ENCODE measurements at regions not wholly inside any gene's neighbourhood (a gene's known extent, or its start where the extent isn't known, plus 50 kb on each side); places are given as distances from the start of the nearest gene placed in this dataset.
"Not testable (repeated sequence)": the region's sequence is repeated elsewhere in the genome, so short reads cannot be mapped to it uniquely, and the experiment has no call there.

DNA sequence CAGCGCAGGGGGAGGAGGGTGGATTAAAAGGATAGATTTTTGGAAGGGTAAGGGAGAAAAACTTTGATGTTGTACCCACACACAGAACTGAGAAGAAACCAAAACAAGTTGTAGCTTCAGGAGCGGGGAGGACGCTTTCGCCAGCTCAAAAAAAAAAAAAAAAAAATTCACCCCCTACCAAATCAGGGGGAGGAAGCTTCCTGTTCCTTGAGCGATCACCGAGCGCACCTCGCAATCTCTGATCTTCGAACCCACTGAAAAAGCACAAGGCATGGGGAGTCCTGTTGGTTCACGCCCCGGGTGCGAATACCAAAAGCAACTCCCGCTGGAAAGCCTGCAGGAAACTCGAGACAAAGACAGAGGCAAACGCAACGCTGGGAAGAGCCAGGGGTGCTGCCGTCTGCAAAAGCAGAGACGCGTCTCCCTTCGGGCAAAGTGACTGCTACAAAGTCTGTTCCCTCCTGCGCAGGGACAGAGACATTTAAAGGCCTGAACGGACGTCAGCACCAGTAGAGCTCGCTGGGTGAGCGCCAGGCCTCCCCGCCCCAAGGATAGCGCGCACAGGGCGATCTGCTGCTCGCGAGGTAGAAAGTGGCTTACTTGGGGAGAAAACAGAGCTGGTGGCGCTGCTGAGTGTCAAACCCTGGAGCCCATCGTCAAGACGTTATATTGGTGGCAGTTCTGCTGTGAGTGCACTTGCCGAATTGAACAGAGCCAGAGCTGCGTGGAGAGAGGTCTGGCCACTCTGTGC is 190.4 kb downstream of the USP22 start:
- H3K4me3 ChIP-seq (ENCODE audit: low read length) = no peak overlapping the region
- TF ChIP-seq ZNF274 (IDR thresholded peaks at IDR 0.05; ENCODE audit: low read depth, low read length) = no peak

DNA sequence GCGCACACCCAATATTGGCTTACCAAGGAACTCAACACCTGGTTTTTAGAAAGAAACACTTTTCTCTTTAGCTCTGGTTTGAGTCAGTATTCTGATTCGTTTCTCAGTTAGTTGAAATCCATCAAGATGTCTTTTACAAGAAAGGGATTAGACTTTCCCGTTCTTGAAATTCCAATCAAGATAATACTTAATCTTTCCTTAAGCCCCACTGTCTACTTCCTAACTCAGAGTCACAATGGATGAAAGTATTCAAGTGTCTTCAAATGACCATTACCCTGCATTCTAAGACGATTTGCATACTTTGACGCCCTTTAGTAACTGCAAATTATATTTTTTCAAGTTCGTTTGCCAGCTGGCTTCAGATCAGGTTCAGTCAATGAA is 189.8 kb downstream of the USP22 start:
- no peak for TF ChIP-seq ZNF274 (IDR thresholded peaks at IDR 0.05; ENCODE audit: low read depth, low read length)
- H3K4me3 ChIP-seq (ENCODE audit: low read length) = no peak overlapping the region

DNA sequence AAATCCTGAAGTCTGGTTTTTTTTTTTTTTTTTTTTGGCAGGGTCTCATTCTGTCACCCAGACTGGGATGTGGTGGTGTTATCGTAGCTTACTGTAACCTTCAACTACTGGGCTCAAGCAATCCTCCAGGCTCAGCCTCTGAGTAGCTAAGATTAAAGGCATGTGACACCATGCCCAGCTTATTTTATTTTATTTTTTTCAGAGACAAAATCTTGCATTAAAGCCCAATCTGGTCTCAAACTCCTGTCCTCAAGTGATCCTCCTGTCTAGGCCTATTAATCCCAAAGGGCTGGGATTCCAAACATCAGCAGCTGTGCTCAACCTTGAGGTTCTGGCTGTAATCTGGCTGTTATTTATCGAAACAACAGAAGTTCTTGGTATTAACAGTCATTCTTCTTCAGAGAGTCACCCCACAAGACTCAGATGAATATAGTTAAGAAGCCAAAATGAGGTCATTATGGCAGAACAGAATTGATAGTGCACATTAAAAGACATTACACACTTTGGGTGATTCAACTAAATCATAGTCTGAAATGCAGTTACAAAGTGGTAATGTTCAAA is 186.8 kb downstream of the USP22 start:
- not testable (repeated sequence) for H3K4me3 ChIP-seq (ENCODE audit: low read length)

DNA sequence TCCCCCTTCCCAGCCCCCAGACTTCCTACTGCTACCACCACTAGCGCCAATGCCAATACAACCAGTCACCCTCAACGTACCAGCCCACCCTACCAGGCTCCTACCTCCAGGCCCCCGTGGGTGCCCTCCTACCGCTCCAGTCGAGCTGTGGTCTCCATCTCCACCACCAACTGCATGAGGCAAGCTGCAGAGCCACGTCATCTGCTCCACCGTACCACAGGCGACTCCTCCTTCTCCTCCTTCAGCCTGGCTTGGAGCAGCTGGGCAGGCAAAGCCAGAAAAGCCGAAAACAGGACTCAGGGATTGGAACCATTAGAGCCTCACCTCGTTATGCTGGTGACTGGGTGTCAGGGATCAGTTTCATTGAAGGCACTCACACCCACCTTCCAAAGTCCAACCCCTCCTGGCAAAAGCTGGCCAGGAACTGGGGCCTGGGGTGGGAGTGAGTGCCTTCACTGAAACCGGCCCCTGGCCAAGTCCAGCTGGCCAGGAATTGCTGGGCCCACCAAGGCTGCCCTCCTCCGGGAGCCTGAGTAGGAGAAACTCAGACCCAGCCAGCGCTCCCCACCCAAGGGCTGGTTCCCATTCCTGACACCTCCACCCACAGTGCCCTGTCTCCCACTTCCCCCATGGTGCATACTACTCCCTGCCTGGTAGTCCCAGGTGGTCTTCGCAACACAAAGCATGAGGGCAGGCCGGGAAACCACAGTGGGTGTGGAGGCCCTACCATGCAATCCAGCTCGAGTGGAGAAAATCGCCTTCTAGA is 176.2 kb downstream of the USP22 start:
- not testable (repeated sequence) for H3K4me3 ChIP-seq (ENCODE audit: low read length)

DNA sequence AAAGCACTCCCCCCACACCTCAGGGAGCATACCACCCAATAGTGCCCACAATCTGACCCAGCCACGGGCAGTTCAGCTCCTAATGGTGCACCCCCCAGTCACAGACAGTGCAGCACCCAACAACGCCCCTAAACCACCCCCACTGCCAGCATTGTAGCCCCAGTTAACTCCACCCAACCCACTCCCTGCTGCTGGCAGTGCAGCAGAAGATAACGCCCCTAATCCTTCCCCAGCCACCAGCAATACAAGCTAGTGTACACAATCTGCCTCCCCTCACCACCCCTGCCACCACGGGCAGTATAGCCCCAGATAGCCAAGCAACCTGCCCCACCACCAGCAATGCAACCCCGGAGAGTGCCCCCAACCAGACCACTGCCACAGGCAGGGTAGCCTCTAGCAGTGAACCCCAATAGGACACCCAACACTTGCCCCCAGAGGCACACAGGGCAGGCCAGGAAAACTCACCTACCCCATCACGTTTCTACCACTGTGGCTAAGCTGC is 175.3 kb downstream of the USP22 start:
- not testable (repeated sequence) for H3K4me3 ChIP-seq (ENCODE audit: low read length)

DNA sequence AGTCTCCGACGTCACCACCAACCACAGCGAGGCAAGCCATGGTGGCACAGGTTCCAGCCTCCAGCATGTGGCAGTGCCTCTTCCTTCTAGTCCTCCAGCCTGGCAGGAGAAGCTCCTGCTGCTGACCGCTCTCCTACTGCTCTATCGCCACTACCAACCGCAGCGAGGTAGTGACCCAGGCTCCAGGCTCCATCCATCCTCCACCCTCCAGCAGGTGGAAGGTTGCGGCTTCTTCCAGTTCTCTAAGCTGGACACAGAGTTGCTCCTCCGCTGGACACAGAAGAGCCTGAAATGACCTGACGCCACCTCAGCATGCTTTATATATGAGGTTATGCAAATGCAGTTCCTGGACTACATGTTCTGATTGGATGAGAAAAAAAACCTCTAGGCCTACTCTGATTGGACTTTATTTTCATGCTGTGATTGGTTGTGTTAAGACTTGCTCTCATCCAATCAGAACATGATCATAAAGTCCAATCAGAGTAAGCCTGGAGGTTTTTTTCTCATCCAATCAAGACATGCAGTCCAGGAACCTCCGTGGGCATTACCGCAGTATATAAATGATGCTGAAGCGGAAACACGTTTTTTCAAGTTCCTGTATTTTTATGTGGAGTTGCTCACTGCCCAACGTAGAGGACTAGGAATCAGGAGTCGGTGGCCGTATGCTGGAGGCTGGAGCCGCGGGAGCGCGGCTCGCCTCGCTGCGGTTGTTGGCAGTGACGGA is 174.7 kb downstream of the USP22 start:
- not testable (repeated sequence) for H3K4me3 ChIP-seq (ENCODE audit: low read length)

DNA sequence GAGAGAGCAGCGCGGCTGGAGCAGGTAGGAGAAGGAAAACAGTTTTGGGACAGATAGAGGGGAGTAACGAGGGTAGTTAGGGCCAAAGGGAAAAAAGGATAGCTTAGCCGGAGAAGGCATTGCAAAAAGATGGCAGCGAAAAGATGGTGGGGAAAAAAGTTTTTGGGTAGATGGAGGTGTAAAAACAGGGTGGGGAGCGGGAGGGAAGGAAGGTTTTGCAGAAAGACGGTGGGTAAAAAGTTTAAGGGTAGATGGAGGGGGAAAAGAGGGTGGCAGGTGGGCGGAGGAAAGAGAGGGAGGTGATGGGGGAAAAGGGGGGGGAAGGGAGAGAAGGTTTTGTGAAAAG is 174.2 kb downstream of the USP22 start:
- H3K4me3 ChIP-seq (ENCODE audit: low read length) = not testable (repeated sequence)

DNA sequence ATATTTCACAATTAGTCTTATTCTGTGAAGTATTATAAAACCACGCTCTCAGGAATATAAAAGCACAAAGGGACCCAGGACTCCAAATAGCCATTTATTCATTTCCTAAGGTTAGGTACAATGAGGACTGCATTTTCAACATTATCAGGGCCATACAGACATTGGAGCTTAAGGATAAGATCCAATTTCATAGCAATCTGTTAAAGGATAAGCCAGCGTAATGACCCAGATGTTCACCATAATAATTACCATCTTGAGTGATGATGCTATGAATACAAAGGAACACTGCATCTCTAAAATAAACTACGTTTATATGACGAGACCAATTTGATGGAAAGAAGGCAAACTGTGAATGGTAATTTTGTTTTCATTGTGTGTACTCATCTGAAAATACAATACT is 169.6 kb downstream of the USP22 start:
- H3K4me3 ChIP-seq (ENCODE audit: low read length) = not testable (repeated sequence)

DNA sequence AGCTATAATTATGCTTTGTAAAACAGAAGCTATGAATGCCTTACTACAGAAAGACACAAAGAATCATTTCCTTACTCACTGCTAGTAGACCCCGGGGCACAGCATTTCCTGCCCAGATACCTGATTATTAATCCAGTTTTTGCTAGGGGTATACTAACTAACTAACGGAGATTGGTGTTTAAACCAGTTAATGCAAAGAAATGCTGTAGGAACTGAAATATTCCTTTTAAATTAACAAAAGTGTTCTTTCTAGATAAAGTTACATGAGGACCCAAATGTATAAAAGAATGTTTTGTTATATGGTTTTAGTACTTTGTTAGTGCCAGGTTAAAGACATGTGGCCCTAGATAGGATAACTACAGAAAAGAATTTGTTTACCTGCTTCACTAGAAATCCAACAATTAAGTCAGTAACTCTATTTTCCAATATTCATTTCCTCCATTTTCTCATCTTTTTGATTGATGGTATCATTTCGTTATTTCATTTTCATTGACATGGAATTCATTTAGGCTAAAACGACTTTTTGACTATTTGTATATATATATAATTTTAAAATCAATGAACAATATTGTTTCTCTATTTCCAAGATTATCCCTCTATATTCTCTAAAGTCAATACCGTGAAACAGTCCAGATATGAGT is 169.0 kb downstream of the USP22 start:
- not testable (repeated sequence) for H3K4me3 ChIP-seq (ENCODE audit: low read length)

DNA sequence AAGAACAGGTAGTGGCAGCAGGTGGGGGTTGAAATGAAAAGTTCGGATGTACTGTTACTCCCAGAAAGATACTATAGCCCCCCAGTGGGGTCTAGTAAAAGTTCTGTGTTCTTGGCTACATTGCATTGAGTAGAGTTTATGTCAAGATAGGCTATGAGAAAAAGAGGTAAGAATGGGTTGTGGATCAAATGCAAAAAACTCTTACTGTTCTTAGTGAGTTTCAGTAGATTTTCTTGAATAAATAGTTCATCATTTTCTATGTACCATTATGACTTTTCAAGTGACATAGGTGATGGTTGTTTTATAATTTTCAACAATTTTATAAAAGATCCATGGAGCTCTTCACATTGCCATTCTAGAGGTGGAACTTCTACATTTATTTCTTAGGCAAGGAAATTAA is 165.4 kb downstream of the USP22 start:
- H3K4me3 ChIP-seq (ENCODE audit: low read length) = not testable (repeated sequence)

DNA sequence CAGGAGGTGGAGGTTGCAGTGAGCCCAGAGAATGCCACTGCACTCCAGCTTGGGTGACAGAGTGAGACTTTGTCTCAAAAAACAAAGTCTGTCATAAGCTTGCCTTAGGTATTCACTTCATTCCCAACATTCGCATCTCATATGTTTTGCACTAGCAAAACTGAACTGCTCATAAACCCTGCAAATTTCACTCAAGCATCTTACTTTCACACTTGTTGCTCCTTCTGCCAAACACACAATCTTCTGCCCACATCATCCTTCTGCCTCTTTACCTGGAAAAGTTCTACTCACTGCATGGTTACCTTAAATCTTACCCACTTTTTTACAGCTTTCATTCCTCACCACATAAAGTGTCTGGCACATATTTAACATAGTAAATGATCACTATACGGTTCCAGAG is 152.5 kb downstream of the USP22 start:
- TF ChIP-seq ZNF274 (IDR thresholded peaks at IDR 0.05; ENCODE audit: low read depth, low read length) = no peak
- H3K4me3 ChIP-seq (ENCODE audit: low read length) = no peak overlapping the region

DNA sequence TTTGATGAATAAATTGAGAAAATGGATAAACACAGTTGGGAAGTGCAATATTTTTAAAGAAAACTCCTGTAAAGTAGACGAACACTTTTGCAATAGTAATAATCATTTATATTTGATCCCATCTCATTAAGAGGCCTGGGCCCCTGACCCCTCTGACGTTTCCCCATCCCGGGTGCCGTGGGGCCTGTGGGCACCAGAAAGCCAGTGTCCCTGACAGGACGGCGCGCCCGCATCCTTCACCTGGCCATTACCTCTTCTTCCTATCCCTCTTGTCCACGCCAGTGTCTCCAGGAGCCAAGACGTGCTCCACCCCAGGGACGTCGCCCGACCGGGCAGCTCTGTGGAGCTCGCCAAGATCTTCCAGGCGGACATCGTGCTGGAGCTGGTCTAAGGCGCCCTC is 147.4 kb downstream of the USP22 start:
- H3K4me3 ChIP-seq (ENCODE audit: low read length) = not testable (repeated sequence)

DNA sequence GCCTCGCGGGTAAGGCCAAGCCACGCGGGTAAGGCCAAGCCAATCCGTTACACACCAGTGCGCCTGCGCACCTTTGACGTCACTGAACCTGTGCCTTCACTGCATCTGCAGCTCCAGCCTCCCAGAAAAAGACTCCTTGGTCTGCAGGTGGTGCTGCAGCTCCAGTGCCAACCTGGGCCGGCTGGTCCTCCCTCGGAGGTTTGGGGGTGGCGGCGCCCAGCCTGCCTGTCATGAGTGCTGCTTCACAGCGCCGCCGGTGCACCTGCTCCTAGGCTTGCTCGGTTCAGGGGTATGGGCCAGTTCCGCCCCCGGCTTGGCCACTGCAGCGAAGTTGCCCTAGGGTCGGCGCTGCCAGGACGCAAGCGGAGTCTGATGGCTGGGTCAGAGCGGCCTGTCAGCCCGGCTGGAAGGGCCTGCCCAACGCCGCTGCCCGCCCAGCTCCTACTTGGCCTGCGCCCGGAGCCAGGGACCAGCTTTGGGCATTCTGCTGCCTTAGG is 146.6 kb downstream of the USP22 start:
- peak overlapping the region; percentile 21; the same call in 1 of the 2 replicates for H3K4me3 ChIP-seq (ENCODE audit: low read length)
- no peak for TF ChIP-seq ZNF274 (IDR thresholded peaks at IDR 0.05; ENCODE audit: low read depth, low read length)

DNA sequence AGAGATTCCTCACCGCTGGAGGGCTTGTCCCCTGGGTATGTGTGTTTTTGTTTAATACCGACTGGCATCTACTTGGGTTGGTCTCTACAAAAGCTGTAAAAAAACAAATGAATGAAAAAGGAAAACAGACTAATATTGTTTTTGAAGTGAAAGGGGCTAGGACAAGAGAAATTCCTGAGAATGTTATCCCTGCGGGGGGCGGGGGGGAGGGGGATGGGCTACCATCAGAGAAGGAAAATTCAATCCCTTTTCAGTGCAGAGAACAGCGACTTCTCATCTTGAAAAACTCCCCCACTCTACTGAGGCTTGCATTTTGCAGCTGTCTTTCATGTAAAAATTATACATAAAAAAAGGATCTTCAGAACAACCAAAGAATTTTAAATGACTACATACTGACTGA is 144.1 kb downstream of the USP22 start:
- H3K4me3 ChIP-seq (ENCODE audit: low read length) = not testable (repeated sequence)

DNA sequence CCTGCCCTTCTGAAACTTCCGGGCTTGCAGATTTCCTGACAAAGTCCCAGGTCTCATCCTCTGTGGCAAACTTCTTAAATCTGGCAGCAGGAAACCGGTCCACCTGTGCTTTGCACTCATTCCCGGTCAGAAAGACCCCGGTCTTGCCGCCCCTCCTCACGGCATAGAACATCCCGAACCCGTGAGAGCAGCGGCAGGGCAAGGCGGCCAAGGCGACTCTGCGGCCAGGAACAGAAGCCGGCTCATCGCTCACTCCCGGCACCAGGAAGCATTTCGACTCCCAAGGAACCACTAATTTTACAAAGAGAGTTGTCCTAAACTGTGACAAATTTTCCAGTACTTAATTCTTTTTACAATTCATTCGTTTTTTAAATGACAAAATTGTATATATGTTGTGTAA is 140.3 kb downstream of the USP22 start:
- H3K4me3 ChIP-seq (ENCODE audit: low read length) = not testable (repeated sequence)

DNA sequence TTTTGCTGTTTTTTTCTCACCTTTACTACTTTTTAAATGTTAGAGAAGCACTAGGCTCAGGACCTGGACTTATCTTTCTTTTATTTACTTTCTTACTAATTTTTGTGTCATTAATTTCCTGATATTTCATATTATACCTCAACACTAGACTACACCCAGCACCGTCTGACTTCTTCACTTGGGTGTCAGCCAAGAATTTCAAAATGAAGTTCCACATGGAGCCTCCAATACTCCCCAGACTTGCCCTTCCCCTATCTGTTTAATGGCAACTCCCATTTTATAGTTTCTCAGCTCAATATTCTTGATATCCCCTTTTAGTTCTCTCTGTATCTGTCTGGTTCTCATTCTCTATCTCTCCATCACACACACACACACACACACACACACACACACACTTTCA is 139.3 kb downstream of the USP22 start:
- H3K4me3 ChIP-seq (ENCODE audit: low read length) = not testable (repeated sequence)
